ENCODE measurements at regions not wholly inside any gene's neighbourhood (a gene's known extent, or its start where the extent isn't known, plus 50 kb on each side); places are given as distances from the start of the nearest gene placed in this dataset.

DNA sequence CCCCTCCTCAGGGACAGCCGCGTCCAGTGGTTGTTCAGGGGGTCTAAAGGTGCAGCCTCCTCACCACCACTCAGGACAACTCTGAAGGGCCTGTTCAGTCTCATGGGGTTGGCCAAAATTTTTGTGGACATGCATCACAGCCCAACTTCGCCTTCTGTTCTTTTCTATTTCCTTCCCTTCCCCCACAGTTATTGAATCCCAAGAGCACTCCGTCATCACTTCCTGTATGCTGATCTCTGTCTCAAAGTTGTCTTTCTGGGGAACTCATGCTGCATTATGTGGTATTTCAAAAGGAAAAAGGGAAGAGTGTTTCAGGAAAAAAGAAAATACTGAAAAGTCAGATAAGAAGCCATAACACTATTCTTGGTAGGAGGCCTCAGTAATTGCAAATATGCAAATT is 355.4 kb downstream of the CAAP1 start:
- TF ChIP-seq EZH2 (IDR thresholded peaks at IDR 0.05; ENCODE audit: borderline replicate concordance, low read length) (no peak), CTCF (IDR thresholded peaks at IDR 0.05; ENCODE audit: low read length) (no peak)
